ENCODE measurements at regions not wholly inside any gene's neighbourhood (a gene's known extent, or its start where the extent isn't known, plus 50 kb on each side); places are given as distances from the start of the nearest gene placed in this dataset.

DNA sequence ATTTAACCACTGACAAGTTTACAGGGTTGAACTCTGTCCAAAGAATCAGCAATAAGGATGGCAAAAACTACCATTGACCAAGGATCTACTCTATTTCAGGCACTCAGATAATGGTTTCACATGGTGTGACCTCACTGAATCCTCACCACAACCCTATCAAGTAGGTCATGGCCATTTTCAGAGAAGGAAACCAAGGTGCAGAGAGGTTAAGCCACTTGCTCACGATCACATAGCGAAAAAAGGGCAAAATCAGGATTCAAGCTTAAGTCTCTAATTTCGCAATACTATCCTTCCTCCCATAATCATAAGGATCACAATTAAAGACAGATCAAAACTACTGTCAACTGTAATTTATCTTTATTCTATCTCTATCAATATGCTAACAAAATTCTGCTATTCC, 191.0 kb upstream of the AFF2 start:
- DNase-seq (ENCODE audit: low read depth): peak; percentile 8
- TF ChIP-seq POLR2A (IDR thresholded peaks at IDR 0.05; ENCODE audit: extremely low read depth, insufficient read length) (no peak), MYC (IDR thresholded peaks at IDR 0.05; ENCODE audit: low read depth, low read length) (no peak), MAX (IDR thresholded peaks at IDR 0.05; ENCODE audit: low read depth, low read length) (no peak)
- TF ChIP-seq, protein P1, sequence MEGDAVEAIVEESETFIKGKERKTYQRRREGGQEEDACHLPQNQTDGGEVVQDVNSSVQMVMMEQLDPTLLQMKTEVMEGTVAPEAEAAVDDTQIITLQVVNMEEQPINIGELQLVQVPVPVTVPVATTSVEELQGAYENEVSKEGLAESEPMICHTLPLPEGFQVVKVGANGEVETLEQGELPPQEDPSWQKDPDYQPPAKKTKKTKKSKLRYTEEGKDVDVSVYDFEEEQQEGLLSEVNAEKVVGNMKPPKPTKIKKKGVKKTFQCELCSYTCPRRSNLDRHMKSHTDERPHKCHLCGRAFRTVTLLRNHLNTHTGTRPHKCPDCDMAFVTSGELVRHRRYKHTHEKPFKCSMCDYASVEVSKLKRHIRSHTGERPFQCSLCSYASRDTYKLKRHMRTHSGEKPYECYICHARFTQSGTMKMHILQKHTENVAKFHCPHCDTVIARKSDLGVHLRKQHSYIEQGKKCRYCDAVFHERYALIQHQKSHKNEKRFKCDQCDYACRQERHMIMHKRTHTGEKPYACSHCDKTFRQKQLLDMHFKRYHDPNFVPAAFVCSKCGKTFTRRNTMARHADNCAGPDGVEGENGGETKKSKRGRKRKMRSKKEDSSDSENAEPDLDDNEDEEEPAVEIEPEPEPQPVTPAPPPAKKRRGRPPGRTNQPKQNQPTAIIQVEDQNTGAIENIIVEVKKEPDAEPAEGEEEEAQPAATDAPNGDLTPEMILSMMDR (IDR thresholded peaks at IDR 0.05; ENCODE audit: low read depth, low read length): no peak
- H3K4me3 ChIP-seq (ENCODE audit: low read depth, low read length): no peak overlapping the region

GRCh38 chrX:148310426-148311165, 189.8 kb upstream of the AFF2 start:
- no peak overlapping the region for H3K4me3 ChIP-seq (ENCODE audit: low read depth, low read length)
- DNase-seq (ENCODE audit: low read depth): peak; percentile 86
- TF ChIP-seq POLR2A (IDR thresholded peaks at IDR 0.05; ENCODE audit: extremely low read depth, insufficient read length): no peak
- TF ChIP-seq MYC (IDR thresholded peaks at IDR 0.05; ENCODE audit: low read depth, low read length): peak; percentile 62
- TF ChIP-seq, protein P1 (IDR thresholded peaks at IDR 0.05; ENCODE audit: low read depth, low read length): no peak
- peak; percentile 67 for TF ChIP-seq MAX (IDR thresholded peaks at IDR 0.05; ENCODE audit: low read depth, low read length)

DNA sequence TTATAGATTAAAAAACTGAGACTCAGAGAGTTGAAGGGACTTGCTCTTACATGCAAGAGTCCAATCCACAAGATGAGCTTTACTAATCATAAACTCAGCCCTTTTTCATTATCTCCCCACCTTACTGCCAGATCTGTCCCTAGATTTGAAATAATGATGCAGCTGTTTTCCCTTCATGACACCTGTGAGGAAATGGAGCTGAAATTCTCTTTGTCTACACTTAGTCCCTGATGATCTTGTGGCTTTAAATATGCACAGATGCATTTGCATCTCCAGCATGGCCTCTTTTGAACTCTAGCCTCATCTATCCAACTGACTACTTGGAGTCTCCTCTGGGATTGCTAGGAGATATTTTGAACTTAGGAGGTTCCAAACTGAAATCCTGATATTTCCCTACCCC, 188.9 kb upstream of the AFF2 start:
- no peak for TF ChIP-seq MYC (IDR thresholded peaks at IDR 0.05; ENCODE audit: low read depth, low read length)
- TF ChIP-seq, protein P1 (IDR thresholded peaks at IDR 0.05; ENCODE audit: low read depth, low read length): no peak
- no peak for TF ChIP-seq POLR2A (IDR thresholded peaks at IDR 0.05; ENCODE audit: extremely low read depth, insufficient read length)
- TF ChIP-seq MAX (IDR thresholded peaks at IDR 0.05; ENCODE audit: low read depth, low read length): no peak
- DNase-seq (ENCODE audit: low read depth): peak; percentile 2
- H3K4me3 ChIP-seq (ENCODE audit: low read depth, low read length): no peak overlapping the region

GRCh38 chrX:148314876-148315275, 185.5 kb upstream of the AFF2 start:
- no peak for DNase-seq (ENCODE audit: low read depth)
- no peak overlapping the region for H3K4me3 ChIP-seq (ENCODE audit: low read depth, low read length)

DNA sequence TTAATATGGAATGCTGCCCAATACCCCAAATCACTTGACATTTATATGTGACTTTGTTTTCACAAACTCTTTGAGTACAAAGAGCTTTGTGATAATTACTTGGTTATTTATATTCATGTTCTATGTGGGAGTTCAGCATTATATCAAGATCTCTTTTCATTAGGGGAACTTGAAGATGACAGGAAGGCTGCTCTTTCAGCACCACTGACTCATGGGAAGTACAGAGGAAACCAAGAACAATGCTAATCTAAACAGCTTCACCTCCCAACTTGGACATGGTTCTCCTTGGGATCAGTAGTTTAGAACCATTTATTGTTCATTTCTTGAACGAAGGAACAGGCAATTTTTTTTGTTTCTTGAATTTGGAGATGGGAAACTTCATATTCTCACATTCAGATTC, 184.0 kb upstream of the AFF2 start:
- no peak for TF ChIP-seq POLR2A (IDR thresholded peaks at IDR 0.05; ENCODE audit: extremely low read depth, insufficient read length)
- TF ChIP-seq, protein P1 (IDR thresholded peaks at IDR 0.05; ENCODE audit: low read depth, low read length): no peak
- TF ChIP-seq MAX (IDR thresholded peaks at IDR 0.05; ENCODE audit: low read depth, low read length): no peak
- no peak for TF ChIP-seq MYC (IDR thresholded peaks at IDR 0.05; ENCODE audit: low read depth, low read length)
- H3K4me3 ChIP-seq (ENCODE audit: low read depth, low read length): no peak overlapping the region
- peak; percentile 52 for DNase-seq (ENCODE audit: low read depth)

More at GRCh38 chrX:148314876-148315275, 185.5 kb upstream of the AFF2 start:
- no peak for TF ChIP-seq POLR2A (IDR thresholded peaks at IDR 0.05; ENCODE audit: extremely low read depth, insufficient read length)
- no peak for TF ChIP-seq MYC (IDR thresholded peaks at IDR 0.05; ENCODE audit: low read depth, low read length)
- TF ChIP-seq, protein P1 (IDR thresholded peaks at IDR 0.05; ENCODE audit: low read depth, low read length): no peak
- TF ChIP-seq MAX (IDR thresholded peaks at IDR 0.05; ENCODE audit: low read depth, low read length): no peak

All from NB4 (cell line).